Natural killer cell (primary cell): ENCODE measurements at regions not wholly inside any gene's neighbourhood (a gene's known extent, or its start where the extent isn't known, plus 50 kb on each side); places are given as distances from the start of the nearest gene placed in this dataset.

Experiments
- ATAC-seq, 3 donors: fragments of 150-1000 bp in 2 of 3; fragments of 200-7000 bp in 1 of 3; cut with Tn5 transposase; 1 replicate in 1 of 3; 2 replicates in 2 of 3; pipeline ENCODE4 v1.10.0; 2021; ENCODE audit warnings: mild to moderate bottlenecking in 2 of 3, moderate library complexity in 2 of 3
- DNase-seq, 2 donors: peaks; one replicate each; pipeline versions ENCODE4 v3.0.0 to v3.0.0-alpha.2; 2013 to 2021; ENCODE audit warnings: mixed read lengths in 1 of 2
- H3K27ac ChIP-seq: one replicate; pipeline ENCODE4 v1.5.1; 2013; ENCODE audit warnings: mild to moderate bottlenecking, low read length
- H3K27me3 ChIP-seq: one replicate; pipeline ENCODE4 v1.6.1; 2013; ENCODE audit warnings: low read length; ENCODE audit not compliant: control insufficient read depth, insufficient read depth
- H3K36me3 ChIP-seq: one replicate; pipeline ENCODE4 v1.6.1; 2013; ENCODE audit warnings: low read length; ENCODE audit not compliant: control insufficient read depth, insufficient read depth
- H3K4me1 ChIP-seq: one replicate; pipeline ENCODE4 v1.6.1; 2013; ENCODE audit warnings: low read length; ENCODE audit not compliant: control insufficient read depth, insufficient read depth
- H3K4me3 ChIP-seq: one replicate; pipeline ENCODE4 v1.5.1; 2013; ENCODE audit warnings: low read length
- H3K9me3 ChIP-seq: one replicate; pipeline ENCODE4 v1.6.1; 2013; ENCODE audit warnings: low read length; ENCODE audit not compliant: control insufficient read depth, insufficient read depth
- H3K27ac Mint-ChIP-seq, 2 donors: one replicate each; pipeline ENCODE4 v1.8.0; 2022; ENCODE audit warnings: mild to moderate bottlenecking in 2 of 2, mixed read lengths in 2 of 2, moderate library complexity in 1 of 2
- H3K27me3 Mint-ChIP-seq, 2 donors: one replicate each; pipeline ENCODE4 v1.8.0; 2022; ENCODE audit warnings: low read depth in 2 of 2, mixed read lengths in 2 of 2
- H3K36me3 Mint-ChIP-seq: one replicate; pipeline ENCODE4 v1.8.0; 2022; ENCODE audit warnings: mixed read lengths
- H3K4me1 Mint-ChIP-seq, 2 donors: one replicate each; pipeline ENCODE4 v1.8.0; 2022; ENCODE audit warnings: mixed read lengths in 2 of 2
- H3K4me3 Mint-ChIP-seq: one replicate; pipeline ENCODE4 v1.8.0; 2022; ENCODE audit warnings: mild to moderate bottlenecking, moderate library complexity, mixed read lengths
- H3K9me3 Mint-ChIP-seq, 2 donors: one replicate each; pipeline ENCODE4 v1.8.0; 2022; ENCODE audit warnings: mixed read lengths in 2 of 2
- CTCF ChIP-seq: fragments of 200-600 bp; IDR thresholded peaks from one replicate; pipeline ENCODE4 v1.8.0; 2022; ENCODE audit warnings: antibody characterized with exemption
- WGBS: methylation state at CpG from one replicate; pipeline ENCODE4 v1.1.7; 2013; ENCODE audit warnings: missing lambda C conversion rate; ENCODE audit not compliant: insufficient coverage; 5-methylcytosine and 5-hydroxymethylcytosine counted together
- intact Hi-C: fragments of 100-400 bp; cut with micrococcal nuclease; formaldehyde crosslinking; loops from one replicate; pipeline ENCODE4 v1.14.2; 2022

GRCh38 chr12:131378176-131378842 lies 332.6 kb upstream of the SFSWAP start:
- Histone ChIP-seq H3K4me3 (no peak overlapping the region), H3K27me3 (no peaks in the 10 kb centered on the region), H3K9me3 (no peaks in the 10 kb centered on the region), H3K36me3 (no peaks in the 10 kb centered on the region), H3K4me1 (no peaks in the 10 kb centered on the region), H3K27ac (no peak overlapping the region)
- intact Hi-C loops, result no loop called here
- ATAC-seq, result no peak
- no peak overlapping the region for H3K4me3 Mint-ChIP-seq
- no peaks in the 10 kb centered on the region for H3K4me1 Mint-ChIP-seq
- no peak overlapping the region for H3K27ac Mint-ChIP-seq
- TF ChIP-seq CTCF, result no peak
- H3K27me3 Mint-ChIP-seq, result peaks cover 0 to 8% of the 10 kb centered on the region in 2 donors
- H3K36me3 Mint-ChIP-seq, result no peaks in the 10 kb centered on the region
- DNase-seq, result no peak
- 91% methylated on average over 29 of the region's 29 CpGs for WGBS
- no peaks in the 10 kb centered on the region for H3K9me3 Mint-ChIP-seq

GRCh38 chr12:131378861-131379665 lies 331.8 kb upstream of the SFSWAP start:
- Histone ChIP-seq H3K36me3 (no peaks in the 10 kb centered on the region), H3K4me3 (no peak overlapping the region), H3K9me3 (no peaks in the 10 kb centered on the region), H3K4me1 (no peaks in the 10 kb centered on the region), H3K27me3 (no peaks in the 10 kb centered on the region), H3K27ac (no peak overlapping the region)
- H3K9me3 Mint-ChIP-seq, result no peaks in the 10 kb centered on the region
- no peaks in the 10 kb centered on the region for H3K4me1 Mint-ChIP-seq
- no peak for TF ChIP-seq CTCF
- ATAC-seq, result no peak
- H3K4me3 Mint-ChIP-seq, result no peak overlapping the region
- 83% methylated on average over 31 of the region's 31 CpGs for WGBS
- H3K27ac Mint-ChIP-seq, result no peak overlapping the region
- no peak for DNase-seq
- intact Hi-C loops, result no loop called here
- no peaks in the 10 kb centered on the region for H3K36me3 Mint-ChIP-seq
- H3K27me3 Mint-ChIP-seq, result peaks cover 0 to 8% of the 10 kb centered on the region in 2 donors

GRCh38 chr12:131379738-131380137 lies 331.2 kb upstream of the SFSWAP start:
- H3K27ac Mint-ChIP-seq, result no peak overlapping the region
- H3K4me1 Mint-ChIP-seq, result no peaks in the 10 kb centered on the region
- H3K36me3 Mint-ChIP-seq, result no peaks in the 10 kb centered on the region
- Histone ChIP-seq H3K4me3 (no peak overlapping the region), H3K27me3 (no peaks in the 10 kb centered on the region), H3K9me3 (no peaks in the 10 kb centered on the region), H3K36me3 (no peaks in the 10 kb centered on the region), H3K27ac (no peak overlapping the region), H3K4me1 (no peaks in the 10 kb centered on the region)
- peaks cover 0 to 8% of the 10 kb centered on the region in 2 donors for H3K27me3 Mint-ChIP-seq
- WGBS, result 75% methylated on average over 12 of the region's 12 CpGs
- intact Hi-C loops, result no loop called here
- TF ChIP-seq CTCF, result no peak
- H3K4me3 Mint-ChIP-seq, result no peak overlapping the region
- H3K9me3 Mint-ChIP-seq, result no peaks in the 10 kb centered on the region
- ATAC-seq (no peak), DNase-seq (no peak)
